ENCODE measurements at regions not wholly inside any gene's neighbourhood (a gene's known extent, or its start where the extent isn't known, plus 50 kb on each side); places are given as distances from the start of the nearest gene placed in this dataset.
"Not testable (repeated sequence)": the region's sequence is repeated elsewhere in the genome, so short reads cannot be mapped to it uniquely, and the experiment has no call there.

DNA sequence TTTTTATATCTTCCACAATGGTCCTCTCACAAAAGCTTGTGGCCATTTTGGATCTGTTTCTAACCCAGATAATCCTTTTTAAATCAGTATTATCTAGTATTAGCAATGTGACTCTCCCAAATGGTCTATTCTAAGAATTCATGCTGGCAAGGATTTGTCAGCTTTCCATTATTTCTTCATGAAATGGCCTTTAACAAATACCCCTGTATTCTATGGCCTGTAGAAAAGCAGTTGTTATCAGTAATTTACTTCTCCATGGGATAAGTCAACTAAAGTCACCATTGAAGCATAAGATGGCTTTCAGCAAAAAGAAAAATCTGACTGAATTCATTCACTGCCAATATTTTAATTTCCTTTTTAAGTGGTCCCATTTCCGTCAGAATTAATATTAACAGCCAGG lies 346.4 kb upstream of the FAM174A start:
- DNase-seq: no peak

- no peak for DNase-seq
Observed at GRCh38 chr5:100188339-100188738, 346.8 kb upstream of the FAM174A start.

DNA sequence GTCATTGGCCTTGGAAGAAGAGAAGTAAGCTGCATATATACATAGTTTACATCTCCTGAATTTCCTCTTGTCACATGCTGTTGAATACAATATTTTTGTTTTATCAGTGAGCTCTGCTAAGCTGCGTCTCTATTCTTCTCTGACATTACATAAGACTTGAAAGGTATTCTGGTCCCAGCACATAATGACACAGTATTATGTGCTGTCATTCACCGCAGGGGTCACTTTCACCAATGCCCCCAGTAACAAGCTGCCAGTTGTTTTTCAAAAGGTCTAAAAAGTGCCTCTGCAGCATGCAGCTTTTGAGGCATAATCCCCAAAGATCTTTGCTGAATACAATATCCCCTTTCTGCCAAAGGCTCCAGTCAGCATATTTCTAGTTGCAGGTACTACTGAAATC lies 349.0 kb upstream of the FAM174A start:
- DNase-seq: no peak

DNA sequence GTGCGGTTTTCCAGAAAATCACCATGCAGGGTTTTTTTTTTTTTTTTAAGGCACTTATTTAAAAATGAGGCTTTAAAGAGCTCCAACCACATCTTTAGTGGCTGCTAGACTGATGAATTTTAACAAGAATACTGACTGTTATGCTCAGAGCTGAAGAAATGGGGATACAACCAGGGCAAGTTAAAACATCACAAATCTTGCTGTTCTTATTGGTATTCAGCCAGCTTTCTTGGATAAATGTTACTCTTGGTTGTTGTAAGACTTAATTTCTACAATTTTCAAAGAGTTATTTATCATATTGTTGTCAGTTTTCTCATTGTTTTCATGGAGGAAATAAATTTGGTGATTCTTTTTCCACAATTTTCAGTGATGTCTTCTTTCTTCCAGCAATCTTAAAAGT lies 352.8 kb upstream of the FAM174A start:
- DNase-seq: no peak

DNA sequence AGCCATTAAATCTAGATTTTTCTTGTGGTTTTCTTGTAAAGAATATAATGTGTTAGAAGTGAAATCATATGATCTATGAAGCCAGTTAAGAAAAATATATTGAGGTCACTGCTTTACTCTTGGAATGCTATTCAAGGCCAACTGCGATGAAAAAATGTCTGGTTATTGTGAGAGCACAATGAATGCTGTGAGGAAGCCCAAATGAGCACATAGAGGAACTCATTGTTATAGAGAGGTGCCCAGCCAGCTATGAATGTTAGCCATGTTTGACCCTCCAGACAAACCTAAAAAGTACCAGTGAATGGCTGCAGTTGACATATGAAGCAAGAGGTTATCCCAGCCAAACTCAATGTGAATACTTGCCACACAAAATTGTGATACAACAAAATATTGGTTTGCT lies 359.8 kb upstream of the FAM174A start:
- DNase-seq: no peak

DNA sequence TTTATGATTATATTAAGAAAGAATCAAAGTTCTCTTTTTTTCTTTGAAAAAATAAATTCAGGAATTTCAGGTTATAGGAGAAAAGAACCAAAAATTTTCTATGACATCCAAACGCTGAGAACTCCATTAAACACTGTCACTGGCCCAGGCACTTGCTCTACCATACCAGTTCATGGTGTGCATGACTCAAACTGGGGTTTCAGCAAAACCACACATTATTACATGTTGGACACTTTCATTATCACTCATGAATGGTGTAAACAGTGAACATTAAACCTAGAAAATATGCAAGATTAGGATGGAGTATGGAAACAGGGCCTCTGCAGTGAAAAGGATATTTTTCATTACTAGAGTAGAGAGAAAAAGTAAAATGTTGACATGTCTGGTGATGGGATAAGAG lies 369.9 kb upstream of the FAM174A start:
- DNase-seq: peak; percentile 49

DNA sequence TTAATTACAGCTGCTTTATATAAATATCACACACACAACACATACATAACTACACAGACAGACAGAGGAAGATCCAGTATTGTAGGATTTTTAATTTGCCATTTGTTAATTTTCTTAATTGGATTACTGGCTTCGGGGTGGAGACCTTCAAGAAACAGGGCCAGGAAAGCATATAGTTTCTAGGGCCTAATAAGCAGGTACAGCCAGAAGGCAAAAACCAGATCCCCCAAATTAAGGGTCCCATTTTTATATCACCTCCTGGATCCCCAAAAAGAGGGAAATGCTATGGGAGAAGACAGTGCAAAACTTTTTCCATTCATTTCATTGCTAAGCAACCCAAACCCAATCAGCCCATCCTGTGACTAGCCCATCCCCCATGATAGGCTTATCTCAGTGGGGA lies 373.3 kb upstream of the FAM174A start:
- DNase-seq: no peak

DNA sequence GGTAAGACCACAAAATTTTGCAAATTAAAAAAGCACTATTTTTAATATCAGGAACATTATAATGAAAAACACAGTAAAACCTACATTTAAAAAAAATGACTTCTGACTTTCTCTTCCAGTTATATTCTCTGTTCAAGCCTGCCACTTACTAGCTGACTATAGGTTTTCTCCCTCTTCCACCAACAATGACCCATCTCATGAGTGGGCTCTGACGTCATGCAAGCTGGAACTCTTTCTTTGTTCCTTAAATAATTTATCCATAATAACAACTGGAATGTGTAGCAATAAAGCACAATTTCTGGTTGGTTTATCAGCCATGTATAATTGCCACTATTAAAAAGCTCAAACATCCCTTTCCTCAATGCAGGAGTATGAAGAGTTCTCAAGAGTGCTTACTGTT lies 378.1 kb upstream of the FAM174A start:
- no peak for DNase-seq

DNA sequence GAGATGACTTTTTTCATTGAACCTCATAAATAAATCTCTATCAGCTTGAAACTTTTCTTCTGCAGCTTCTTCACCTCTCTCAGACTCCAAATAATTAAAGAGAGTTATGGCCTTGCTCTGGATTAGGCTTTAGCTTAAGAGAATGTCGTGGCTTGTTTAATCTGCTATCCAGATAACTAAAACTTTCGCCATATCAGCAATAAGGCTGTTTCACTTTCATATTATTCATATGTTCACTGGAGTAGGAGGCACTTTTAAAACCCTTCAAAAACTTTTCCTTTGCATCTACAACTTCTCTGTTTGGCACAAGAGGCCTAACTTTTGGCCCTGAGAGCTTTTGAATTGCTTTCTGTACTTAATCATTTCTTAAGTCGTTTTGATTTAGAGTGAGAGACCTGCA lies 386.9 kb upstream of the FAM174A start:
- DNase-seq: no peak

GRCh38 chr5:100142607-100143006 lies 392.6 kb upstream of the FAM174A start:
- DNase-seq: no peak

DNA sequence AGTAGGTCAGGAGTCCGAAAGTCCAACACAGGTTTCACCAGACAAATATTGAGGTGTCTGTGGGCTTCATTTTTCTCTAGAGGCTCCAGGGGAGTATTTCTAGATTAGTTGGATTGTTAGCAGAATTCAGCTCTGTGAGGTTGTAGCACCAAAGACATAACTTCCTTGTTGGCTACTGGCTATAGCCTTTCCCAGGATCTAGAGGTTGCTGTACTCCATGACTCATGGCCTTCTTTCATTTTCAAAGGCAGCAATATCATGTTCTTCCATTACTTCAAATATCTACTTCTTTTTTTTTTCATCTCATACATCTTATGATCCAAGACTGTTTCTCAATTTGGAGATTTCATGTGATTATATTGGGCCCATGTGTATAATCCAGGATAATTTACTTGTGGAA lies 404.0 kb upstream of the FAM174A start:
- no peak for DNase-seq

GRCh38 chr5:100130307-100130706 lies 404.9 kb upstream of the FAM174A start:
- DNase-seq: no peak

DNA sequence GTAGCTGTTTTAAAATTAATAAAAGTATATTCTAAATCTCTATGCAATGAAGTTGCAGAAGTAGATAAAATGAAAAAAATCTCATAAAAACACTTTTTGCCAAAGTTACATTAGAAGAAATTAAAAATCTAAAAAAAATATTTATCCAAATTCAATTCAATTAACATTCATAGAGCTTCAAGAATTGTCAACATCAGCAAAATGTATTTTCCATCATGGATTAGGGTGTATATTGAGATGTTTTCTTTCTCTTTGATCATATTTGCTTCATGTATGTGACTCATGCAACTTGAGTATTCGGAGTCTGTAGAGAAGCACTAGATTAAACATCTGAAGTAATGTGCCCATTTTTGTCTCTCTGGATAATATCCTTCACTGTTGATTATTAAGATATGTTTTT lies 415.3 kb upstream of the FAM174A start:
- DNase-seq: no peak

GRCh38 chr5:100110497-100110896 lies 424.7 kb upstream of the FAM174A start:
- DNase-seq: no peak

DNA sequence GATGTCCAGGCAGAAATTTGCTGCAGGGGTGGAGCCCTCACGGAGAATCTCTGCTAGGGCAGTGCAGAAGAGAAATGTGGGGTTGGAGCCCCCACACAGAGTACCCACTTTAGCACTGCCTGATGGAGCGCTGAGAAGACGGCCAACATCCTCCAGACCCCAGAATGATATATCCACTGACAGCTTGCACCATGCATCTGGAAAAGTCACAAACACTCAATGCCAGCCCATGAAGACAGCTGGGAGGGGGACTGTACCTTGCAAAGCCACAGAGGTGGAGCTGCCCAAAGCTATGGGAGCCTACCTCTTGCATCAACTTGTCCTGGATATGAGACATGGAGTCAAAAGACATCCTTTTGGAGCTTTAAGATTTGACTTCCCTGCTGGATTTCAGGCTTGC lies 426.3 kb upstream of the FAM174A start:
- no peak for DNase-seq

DNA sequence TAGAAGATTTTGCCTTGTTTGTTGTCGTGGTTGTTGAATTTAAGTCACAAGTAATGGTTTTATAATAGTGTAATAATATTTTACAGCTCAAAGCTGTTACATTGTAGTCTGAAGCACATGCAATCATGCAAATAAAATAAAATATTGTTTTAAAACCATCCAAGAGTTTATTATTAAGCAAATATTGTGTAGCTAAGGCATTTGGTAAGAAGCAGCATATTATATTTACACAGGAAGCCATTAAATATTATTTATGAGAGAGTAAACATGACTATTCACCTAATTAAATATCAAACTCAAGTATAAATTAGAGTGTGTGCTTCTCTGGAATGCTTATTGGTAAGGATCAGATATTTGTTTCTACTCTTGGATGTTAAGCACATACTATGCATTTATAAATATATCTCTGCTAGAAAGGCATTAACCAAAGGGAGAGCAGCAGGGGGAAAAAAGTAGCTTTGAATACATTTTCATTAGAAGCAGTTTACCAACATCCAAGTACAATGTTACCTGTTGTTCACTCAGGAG lies 431.5 kb upstream of the FAM174A start:
- DNase-seq: not testable (repeated sequence)

DNA sequence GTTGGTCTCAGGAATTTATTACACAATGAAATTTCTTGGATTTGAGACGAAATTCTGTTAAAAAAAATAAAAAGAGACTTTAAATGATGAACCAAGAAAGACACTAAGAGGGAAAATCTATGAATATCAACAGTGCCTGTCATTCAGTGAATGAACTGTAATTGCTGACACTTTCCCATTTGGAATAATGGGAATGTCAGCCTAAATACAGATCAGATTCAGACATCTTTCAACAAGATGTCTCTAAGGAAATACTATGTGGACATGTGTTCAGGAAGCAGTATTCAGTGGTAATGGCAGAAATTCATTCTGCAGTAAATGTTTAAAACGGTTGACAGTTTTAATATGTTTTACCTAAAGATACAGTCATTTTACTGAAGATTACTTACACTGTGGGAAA lies 433.7 kb upstream of the FAM174A start:
- DNase-seq: not testable (repeated sequence)

- not testable (repeated sequence) for DNase-seq
Observed at GRCh38 chr5:100096328-100096727, 438.8 kb upstream of the FAM174A start.

DNA sequence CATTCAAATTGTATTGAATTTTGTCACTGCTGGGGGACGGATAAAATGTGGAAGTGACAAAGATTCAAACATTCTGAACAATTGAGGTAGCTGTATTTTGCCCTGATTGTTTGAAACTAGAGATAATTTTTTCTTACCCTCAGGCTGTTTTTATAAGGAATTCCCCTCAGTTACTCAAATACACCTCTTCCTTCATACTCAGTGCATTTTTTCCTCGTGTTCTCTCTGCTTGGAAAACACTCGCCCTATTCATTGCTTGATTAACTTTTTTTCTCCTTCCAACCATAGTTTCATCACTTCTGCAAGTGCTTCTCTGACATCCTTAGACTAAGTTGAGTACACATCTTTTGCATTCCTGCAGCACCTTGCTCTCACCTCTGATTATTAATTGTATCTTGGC lies 454.5 kb upstream of the FAM174A start:
- DNase-seq: not testable (repeated sequence)

DNA sequence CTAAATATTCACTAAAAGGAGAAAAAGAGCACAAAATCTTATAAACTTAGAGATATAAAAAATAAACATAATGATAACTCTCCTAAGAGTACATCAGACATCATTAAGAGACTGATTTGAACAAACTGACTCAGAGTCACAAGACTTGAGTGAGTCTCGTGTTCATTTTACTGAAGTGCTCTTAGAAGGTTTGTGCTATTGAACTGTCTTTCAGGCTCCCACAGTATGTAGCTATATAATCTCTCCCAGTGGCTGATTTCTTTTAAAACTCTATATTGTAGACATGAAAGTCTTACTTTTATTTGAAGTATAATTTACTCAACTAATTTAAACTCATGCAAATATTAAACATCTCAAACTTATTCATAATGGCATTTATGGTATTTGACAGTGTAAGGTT lies 456.0 kb upstream of the FAM174A start:
- not testable (repeated sequence) for DNase-seq

- not testable (repeated sequence) for DNase-seq
Observed at GRCh38 chr5:100066020-100066419, 469.2 kb upstream of the FAM174A start.

- peak; percentile 27 for DNase-seq
Observed at GRCh38 chr5:100043475-100043874, 491.7 kb upstream of the FAM174A start.

GRCh38 chr5:100026606-100027005 lies 508.6 kb upstream of the FAM174A start:
- DNase-seq: no peak

DNA sequence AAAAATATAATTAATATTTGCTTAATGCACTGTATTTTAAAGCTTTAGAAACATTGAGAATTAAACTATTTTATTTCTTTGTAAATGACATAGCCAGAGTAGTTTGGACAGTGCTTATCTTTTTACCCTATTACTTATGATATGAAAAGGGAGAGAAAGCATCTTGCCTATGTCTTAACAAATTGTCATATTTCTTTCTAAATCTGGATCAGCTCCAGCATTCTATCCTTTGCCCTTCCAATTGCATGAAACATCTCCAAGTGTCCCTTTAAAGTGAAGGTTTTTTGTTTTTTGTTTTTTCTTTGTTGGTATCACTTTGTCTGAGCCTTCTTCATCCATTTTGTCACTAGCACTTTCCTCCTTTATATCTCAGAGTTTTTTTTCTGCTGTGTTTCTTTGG lies 511.6 kb upstream of the FAM174A start:
- DNase-seq: no peak

GRCh38 chr5:100017520-100018262 lies 517.5 kb upstream of the FAM174A start:
- DNase-seq: no peak

Data from activated CD4-positive, alpha-beta T cell treated with anti-CD3 and anti-CD28 coated beads, Interleukin-2, amount 50 U/mL, for 16 hours (primary cell).